ENCODE measurements at regions not wholly inside any gene's neighbourhood (a gene's known extent, or its start where the extent isn't known, plus 50 kb on each side); places are given as distances from the start of the nearest gene placed in this dataset.
"Not testable (repeated sequence)": the region's sequence is repeated elsewhere in the genome, so short reads cannot be mapped to it uniquely, and the experiment has no call there.

DNA sequence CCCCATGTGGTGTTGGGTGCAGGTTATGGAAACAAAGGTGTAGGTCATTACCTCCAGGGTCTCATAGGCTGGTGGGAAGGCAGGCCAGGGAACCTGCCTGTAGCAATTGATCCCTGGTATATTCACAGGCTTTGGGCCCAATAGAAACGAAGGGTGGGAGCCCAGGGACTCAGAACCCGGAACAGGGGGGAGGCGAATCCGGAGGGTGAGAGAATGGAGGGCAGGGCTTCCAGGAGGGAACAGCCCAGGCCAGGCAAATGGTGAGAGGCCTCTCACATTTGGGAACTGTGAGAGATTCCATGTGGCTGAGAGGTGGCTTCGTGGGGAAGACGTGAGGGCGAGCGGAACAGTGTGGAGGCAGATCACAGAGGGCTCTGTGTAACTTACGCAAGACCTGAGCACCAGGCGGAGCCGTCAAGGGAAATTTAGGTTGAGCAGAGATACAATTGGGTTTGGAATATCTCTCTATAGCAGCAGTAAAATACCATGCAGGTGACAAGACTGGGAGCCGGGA, 267.1 kb downstream of the ERMARD start:
- DNase-seq (ENCODE audit: low read depth): no peak

DNA sequence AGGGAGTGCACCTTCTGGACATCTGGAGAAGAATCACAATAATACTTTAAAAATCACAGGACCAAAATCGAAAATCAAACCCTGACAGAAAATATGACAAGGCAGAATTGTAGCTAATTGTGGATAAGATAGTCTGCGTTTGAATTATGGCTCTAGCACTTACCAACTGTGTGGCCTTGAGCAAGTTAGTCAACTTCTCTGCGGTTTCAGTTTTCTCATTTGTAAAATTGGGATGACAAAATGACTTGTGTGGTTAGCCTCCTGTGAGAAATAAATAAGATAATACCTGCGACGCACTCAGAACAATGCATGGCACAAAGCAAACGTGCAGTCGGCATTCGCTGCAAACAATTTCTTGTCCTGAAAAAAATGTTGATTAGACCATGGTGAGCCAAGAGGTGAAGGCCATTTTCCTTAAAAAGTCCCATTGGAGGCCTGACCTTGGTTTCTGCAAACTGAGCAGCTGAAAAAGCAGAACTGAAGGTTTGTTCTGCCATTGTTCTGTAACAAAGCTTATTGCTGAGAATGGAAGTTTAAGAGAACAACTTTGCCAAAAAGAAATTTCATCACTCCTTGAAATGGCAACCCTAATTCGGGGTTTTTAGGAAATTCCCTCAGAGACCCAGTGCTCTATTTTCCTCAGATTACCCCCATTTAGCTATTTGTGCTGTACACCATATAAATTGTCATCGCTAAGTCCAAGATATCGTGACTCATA, 266.3 kb downstream of the ERMARD start:
- no peak for DNase-seq (ENCODE audit: low read depth)

DNA sequence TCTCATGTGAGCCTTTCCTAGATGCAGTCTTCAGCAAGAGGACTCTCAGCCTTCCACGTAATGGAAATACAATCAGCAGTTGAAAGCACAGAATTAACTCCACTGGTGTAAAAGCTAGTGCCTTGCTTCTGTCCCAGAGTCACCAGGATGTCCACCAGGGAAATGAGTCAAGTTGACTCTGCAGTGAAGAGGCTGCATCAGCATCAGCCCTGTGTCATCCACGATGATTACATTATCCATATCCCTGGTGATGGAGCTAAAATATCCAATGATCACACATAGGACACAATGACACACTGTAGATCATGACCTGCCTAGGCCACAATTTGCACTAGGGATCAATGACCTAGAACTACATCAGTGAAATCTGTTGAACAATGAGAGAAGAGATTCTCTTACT, 262.4 kb downstream of the ERMARD start:
- no peak for DNase-seq (ENCODE audit: low read depth)

DNA sequence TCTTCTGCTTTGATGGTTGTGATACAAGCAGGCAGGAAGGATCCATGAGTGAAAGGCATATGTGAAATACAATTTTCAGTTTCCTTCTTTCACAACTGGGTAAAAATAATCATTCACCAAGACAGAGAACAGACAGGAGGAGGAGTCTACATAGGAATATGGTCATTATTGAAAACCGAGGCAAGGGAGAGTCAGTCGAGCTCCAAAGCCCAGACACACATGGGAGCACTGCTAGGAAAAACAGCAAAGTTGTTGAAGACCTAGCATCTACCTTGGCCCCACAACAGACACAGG, 260.6 kb downstream of the ERMARD start:
- DNase-seq (ENCODE audit: low read depth): no peak

DNA sequence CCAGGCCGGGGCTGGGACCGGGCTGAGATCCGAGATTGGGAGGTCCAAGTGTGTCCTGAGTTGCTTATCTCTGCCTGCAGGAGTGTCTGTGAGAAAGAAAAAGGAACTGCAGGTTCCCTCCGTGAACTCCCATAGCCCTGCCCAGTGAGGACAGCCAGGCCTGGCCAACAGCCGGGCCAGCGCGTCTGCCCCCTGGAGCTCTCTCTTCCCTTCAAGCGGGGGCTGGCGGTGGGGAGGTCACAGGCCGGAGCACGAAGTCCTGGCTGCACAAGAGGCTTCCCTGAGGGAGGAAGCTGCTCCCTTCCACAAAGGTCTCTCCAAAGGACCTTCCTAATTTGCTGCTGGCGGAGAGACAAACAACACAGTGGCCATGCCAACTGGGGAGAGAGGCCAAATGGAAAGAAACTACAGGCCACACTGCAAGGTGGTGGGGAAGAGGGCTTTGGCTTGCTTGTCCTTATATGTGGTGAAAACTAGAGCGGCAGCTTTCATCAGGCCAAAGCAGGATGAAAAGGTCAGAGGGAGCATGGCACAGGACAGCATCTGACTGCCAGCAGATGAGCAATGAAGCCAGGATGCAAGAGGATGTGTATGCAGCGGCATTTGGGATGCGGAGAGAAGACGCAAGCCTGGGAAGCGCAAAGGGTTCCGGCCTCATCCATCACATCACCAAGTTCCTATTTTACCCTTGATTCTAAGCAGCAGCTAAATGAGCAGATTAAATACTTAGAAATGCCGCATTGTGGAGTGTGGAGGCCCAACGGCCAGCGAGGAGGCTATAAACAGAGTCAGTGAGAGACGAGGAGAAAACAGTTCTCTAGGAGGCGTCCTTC, 260.0 kb downstream of the ERMARD start:
- DNase-seq (ENCODE audit: low read depth): no peak

DNA sequence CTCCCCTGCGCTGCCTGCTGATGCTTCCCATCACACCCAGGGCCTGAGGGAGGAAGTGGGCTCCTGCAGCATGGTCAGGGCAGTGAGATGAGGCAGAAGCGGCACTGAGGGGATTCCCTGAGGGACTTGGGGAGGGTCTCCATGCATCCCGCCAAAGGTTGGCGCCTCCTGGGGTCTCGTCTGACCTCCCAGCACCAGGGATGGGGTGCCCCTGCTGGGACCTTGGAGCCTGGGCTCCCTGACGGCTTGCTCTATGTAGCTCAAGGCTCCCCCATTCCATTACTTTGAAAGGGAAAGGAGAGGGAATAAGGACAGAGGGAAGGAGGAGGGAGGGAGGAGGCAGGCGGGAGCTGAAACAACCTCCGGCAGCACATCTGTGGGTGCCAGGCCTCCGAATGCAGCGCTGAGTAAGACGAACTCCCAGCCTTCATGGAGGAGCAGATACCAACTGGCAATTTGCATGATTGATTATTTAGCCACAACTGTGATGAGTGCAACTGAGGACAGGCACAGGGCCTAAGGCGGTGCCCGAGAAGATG, 259.3 kb downstream of the ERMARD start:
- DNase-seq (ENCODE audit: low read depth): no peak

DNA sequence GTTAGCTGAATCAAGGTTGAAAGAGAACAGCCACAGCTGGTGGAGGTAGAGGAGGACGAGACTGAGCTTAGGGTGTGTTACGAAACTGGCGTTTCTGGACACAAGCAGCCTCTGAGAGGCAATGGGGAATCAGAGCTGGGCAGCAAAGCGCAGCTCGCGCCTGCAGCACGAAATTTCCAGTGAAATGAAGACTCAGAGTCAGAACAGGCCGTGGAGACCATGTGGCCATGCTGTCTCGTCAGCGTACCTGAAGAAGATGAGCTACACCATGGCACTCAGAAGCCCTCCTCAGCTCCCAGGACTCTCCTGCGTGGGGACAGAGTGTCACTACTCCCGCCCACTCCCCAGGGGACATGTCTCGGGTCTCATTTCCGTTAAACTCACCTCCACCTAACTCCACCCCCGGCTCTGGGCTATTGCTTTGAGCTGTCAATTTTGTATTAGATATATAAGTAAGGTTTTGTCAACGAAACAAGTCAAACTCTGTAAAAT, 256.9 kb downstream of the ERMARD start:
- DNase-seq (ENCODE audit: low read depth): no peak

DNA sequence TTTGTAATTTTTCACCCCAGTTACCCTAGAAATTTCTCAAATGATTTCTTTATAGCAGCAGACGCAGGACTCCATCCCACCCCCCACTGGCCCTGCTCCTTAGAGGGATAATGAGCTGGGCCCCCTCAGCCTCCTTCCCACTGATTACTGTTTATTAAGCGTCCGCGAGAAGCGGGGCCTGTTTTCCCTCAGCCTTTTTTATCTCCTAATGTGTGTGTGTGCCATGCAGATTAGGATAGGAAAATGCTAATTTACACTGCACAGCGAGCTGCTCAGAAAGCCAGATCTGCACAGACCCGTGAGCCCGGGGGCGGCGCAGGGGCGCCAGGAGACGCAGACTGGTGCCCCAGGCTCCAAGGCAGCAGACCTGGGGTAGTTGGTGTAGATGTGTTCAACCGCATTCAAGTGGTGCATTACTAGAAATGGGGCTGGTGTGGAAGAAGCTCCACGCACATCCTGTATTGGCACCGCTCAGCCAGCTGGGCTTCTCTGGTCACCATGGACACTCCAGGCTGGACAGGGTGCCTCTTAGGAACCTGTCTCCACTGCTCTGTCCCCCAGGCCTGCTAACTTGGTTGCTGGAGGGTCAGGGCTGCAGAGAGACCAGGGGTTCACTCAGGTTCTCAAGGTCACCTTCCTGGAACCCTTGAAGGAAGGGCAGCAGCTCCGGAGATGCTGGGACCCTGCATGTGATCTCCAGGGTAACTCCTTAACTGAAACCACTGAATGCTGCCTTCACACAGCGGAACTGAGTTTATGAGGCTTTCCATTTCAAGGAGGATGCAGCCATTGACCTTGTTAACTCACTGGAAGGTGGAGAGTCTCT, 256.3 kb downstream of the ERMARD start:
- DNase-seq (ENCODE audit: low read depth): no peak

DNA sequence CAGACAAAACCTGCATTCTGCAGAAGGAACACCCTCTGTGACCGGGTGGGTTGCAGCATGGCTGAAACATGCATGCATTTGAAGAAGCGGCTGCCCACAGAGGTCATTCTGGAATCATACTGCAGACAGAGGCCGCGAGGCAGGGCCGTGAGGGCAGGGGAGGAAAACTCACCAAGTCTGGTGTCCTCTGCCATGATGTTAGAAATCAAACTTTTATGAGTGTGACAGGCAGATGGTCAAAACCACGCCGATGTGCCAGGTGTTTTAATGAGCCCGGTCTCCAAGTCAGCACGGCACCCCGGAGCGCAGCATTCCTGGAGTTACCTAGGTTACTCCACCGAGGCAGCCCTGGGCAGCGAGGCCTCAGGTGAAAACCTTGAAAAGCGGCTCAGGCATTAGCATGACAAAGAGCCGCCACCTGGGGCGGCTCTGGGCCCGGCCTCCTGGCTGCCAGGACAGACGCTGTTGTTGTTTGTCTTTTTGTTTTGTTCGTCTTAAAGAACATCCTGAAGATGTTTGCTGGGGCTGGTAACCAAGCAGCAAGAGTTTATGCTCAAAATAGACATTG, 255.6 kb downstream of the ERMARD start:
- DNase-seq (ENCODE audit: low read depth): no peak

DNA sequence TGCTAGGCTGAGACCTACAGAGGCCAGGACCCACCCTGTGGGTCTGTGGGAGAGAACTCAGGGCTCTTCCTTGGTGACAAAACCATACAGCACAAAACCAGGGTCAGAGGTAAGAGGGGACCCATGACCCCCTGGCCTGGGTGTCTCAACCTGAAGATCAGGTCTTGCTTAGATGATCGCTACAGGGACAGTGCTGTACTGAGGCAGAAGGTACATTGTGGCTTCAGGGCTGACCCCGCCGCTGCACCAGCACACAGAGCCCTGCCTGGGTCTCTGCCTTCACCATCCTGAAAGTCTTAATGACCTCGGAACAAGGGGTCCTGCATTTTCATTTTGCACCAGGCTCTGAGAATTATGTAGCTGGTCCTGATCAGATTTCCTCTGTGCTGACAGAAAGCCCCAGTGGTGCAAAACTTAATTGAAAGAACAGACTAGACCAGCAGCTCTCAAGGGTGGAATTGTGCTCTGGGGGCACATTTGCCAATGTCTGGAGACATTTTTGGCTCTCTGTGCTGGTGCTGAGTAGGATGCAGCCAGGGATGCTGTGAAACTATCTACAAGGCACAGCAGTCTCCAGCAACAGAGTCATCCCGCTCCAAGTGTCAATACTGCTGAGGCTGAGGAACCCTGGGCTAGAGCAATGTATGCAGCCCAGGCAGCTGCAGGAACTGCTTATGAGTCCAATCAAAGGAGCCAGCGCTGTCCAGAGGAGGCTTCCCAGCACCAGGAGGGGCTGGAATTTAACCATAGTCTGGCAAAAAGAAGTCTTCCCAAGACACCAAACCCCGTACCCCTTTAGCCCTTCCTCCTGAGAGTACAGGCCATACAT, 254.9 kb downstream of the ERMARD start:
- DNase-seq (ENCODE audit: low read depth): no peak

DNA sequence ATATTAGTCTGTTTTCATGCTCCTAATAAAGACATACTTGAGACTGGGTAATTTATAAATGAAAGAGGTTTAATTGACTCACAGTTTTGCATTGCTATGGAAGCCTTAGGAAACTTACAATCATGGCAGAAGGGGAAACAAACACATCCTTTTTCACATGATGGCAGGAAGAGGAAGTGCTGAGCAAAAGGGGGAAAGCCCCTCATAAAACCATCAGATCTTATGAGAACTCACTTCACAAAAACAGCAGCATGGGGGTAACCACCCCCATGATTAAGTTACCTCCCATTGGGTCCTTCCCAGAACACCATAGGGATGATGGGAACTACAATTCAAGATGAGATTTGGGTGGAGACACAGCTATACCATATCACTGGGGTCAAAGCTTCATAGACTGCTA, 254.2 kb downstream of the ERMARD start:
- no peak for DNase-seq (ENCODE audit: low read depth)

DNA sequence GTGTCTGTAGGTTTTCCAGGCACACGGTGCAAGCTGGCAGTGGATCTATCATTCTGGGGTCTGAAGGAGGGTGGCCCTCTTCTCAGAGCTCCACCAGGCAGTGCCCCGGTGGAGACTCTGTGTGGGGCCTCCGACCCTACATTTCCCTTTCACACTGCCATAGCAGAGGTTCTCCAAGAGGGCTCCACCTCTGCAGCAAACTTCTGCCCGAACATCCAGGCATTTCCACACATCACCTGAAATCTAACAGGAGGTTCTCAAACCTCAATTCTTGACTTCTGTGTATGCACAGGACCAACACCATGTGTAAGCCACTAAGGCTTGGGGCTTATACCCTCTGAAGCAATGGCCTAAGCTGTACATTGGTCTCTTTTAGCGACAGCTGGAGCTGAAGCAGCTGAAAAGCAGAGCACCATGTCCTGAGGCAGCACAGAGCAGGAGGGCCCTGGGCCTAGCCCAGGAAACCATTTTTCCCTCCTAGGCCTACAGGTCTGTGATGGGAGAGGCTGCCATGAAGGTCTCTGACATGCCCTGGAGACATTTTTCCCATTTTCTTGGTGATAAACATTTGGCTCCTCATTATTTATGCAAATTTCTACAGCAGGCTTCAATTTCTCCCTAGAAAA, 253.3 kb downstream of the ERMARD start:
- no peak for DNase-seq (ENCODE audit: low read depth)

DNA sequence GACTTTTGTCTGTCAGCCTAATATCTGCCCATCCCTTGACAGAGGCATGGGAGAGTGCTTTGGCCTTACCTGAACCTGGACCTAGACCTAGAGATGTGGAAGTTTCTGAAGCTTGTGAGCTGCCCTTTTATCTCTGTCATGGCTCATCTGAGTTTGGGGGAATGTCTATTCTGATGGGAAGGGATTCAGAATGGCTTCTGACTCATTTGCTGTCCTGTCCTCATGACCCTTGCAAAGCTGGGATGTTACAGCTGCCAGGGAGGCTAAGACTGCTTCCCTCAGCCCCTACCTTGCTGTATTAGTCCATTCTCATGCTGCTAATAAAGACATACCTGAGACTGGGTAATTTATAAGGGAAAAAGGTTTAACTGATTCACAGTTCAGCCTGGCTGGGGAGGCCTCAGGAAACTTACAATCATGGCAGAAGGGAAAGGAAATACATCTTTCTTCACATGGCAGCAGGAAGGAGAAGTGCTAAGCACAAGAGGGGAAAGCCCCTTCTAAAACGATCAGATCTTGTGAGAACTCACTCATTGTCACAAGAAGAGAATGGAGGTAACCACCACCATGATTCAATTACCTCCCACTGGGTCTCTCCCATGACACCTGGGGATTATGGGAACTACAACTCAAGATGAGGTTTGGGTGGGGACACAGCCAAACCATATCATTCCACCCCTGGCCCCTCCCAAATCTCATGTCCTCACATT, 252.2 kb downstream of the ERMARD start:
- no peak for DNase-seq (ENCODE audit: low read depth)

DNA sequence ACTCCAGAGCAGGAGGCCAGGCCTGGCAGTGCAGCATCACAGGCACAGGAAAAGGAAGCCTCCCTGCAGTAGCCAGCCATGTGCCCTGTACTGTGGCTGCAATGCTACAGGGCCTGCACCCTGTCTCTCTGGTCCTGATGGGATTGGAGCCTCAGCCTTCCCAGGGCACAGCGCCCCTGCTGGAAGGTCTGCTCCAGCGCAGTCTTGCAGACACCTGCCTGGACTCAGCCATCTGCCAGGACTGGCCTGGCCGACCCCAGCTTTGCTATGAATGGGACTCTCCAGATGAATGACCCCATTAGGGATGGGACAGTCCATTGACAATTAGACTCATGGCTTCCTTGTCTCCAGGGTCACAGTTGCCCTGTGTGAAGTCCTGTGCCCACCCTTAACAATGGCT, 251.6 kb downstream of the ERMARD start:
- DNase-seq (ENCODE audit: low read depth): no peak

DNA sequence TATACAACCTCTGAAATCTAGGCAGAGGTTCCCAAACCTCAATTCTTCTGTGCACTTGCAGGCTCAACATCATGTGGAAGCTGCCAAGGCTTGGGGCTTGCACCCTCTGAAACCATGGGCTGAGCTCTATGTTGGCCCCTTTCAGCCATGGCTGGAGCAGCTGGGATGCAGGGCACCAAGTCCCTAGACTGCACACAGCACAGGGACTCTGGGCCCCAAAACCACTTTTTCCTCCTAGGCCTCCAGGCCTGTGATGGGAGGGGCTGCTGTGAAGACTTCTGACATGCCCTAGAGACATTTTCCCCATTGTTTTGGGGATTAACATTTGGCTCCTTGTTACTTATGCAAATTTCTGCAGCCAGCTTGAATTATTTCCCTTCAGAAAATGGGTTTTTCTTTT, 250.4 kb downstream of the ERMARD start:
- DNase-seq (ENCODE audit: low read depth): not testable (repeated sequence)

DNA sequence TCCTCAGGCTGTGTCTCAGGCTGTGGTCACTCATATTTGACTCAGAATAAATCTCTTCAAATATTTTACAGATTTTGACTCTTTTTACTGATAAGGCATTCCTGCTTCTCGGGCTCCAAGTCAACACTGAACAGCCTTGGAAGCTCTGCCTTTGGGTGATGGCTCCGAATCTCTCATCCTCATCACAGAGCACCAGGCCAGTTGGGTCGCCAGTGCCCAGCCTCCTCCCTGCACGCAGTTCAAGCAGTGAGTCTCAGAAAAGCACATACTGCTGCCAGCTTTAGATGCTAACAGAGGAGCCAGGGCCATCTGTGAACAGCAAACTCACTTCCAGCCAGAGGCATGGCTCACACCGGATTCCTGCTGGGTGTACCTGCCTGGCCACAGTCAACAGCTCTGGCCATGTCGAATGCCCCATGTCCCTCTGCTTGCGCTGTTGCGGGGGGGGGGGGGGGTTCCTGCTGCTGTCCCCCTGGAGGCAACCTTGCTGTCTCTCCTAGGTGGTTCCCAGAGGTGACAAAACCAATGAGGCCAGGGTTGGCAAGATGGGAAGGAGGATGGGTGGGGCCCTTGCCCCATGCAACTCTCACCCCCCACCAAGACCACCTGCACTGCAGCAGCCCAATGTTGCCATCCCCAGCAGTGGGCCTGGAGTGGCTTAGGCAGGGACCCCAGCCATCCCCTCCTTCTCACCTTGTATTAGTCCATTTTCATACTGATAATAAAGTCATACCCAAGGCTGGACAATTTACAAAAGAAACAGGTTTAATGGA, 248.8 kb downstream of the ERMARD start:
- no peak for DNase-seq (ENCODE audit: low read depth)

DNA sequence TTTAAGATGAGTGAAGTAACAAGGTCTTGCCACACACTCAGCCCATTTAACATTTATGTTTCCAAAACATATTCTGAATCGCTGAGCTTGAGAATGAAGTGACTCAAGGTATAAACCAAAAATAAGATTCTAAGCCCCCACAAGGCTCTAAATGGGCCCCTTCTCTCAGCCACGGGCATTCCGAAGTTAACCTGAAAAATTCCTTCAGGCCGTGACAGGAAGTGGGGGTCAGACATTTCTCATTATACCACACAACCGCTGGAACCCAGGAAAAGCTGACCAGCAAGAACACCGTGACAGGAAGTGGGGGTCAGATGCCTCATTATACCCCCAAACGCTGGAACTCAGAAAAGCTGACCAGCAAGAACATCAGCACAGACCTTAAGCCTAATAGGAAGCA, 247.9 kb downstream of the ERMARD start:
- DNase-seq (ENCODE audit: low read depth): no peak

DNA sequence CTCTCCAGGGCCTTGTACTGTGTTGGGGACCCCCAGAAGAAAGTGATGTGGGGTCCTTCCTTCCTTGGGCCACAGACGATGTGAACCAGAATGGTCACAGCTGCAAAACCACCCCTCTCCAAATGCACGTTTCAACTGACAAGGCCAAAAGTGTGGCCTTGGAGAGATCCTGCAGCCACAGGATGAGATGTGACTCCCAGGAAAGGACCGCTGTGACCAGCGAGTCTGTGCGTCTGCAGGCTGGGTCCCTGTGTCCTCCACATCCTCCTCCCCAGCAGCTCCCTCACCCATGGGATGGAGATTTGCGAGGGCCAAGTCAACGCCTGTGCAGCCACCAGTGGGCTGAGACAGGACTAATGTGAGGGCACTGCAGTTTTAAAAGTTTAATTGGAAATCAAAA, 247.0 kb downstream of the ERMARD start:
- no peak for DNase-seq (ENCODE audit: low read depth)

DNA sequence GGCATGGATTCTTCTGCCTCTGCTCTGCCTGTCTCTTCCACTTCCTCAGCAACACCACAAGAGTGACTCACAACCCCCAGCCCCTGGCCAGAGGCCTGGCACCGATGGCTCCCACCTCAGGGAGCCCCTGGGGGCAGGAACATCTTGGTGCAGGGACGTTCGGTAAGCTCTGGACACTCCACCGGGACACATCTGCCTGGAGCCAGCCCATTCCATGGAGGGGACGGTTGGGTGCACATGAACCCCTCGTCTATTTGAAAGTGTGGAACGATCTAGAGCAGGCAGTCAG, 246.5 kb downstream of the ERMARD start:
- DNase-seq (ENCODE audit: low read depth): no peak

All from GM04504 (cell line).